NCI-H774 (cell line): ENCODE measurements at regions not wholly inside any gene's neighbourhood (a gene's known extent, or its start where the extent isn't known, plus 50 kb on each side); places are given as distances from the start of the nearest gene placed in this dataset.

Experiments used
- DNase-seq: peaks from one replicate; lab custom pipeline; 2025; lab: John Stamatoyannopoulos, UW

DNA sequence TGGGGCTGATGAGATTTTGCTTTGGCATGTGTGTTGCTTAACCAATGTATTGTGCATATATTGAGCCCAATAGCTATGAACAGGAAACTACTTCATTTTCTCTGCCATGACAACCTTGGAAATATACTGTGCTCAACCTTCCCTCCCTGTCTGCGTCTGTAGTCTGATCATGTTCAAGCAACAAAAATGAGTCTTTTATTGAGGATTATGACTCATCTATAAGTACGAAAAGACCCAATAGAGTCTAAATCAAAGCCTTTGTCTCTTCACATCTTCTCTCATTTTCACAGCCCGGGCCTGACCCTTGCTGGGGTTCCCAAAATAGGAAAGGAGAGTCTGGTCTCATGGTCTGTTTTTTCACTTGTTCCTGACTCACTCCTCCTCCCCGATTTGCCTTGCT, 158.2 kb downstream of the CAND1 start:
- no peak for DNase-seq

DNA sequence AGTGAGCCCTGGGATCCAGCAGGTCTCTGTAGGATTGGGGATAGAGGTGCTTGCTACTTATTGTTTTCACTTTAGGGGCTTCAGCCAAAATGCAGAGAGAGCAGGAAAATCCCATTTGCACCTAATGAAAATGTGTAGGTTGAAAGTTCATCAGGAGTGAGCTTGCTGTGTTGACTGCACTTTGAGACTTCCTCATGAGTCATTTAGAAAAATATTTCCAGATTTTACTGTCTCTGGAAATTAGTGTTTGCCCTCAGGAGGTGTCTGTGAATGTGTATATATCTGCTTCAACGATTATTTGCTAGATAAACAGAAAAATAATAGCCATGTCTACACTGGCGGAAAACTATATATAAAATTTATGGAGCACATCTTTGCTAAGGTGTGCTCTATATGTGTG, 159.3 kb downstream of the CAND1 start:
- DNase-seq: no peak

DNA sequence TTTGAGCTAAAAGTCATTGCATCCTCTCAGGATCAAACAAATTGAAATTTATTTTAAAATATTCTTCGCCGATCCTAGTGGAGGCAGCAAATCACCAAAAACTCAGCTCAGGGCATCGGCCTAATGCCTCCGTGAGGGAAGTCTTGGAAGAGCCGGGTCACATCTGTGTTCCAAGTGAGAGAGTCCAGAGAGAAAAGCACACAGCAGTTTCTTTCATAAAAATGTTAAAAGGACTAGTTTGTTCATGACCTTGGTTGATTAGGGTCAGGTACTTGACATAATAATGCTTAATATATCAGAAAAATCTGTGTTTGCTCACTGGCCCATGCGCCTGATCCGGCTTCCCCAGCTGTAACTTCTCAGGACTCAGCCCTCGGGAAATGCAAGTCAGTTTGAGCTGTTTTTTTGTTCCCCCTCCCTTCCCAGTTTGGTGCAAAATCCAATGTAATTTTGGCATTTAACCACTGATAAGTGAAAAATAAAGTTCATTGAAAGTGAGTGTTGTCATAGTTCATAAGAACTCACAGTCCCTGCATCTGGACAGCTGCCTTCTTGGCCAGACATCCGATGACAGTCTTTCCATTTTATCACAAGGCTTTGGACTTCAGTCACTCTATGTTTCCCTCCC, 161.7 kb downstream of the CAND1 start:
- DNase-seq: no peak

DNA sequence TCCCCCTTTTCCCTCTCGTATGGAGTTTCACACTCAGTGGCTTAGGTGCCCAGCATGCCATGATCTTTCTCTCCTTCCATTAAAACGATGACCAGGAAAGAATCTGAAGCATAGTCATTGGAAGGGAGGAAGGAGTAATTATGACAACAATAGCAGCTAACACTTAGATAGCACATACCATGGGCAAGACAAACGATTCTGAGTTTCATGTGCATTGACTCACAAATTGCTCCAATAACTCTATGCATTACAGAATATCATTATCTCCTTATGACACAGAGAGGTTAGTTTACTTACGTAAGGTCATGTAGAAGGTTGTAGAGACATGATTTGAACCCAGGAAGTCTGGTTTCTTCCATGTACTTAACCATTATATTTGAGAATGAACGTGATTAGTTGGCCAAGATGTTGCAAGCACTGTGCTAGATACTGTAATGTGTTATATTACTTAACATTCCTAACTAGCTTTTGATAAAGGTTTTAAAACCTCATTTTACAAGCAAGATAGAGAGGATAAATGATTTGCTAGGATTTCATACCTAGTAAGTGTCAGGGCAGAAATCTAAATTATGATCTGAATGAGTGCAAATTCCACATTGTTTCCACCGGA, 162.4 kb downstream of the CAND1 start:
- DNase-seq: no peak

DNA sequence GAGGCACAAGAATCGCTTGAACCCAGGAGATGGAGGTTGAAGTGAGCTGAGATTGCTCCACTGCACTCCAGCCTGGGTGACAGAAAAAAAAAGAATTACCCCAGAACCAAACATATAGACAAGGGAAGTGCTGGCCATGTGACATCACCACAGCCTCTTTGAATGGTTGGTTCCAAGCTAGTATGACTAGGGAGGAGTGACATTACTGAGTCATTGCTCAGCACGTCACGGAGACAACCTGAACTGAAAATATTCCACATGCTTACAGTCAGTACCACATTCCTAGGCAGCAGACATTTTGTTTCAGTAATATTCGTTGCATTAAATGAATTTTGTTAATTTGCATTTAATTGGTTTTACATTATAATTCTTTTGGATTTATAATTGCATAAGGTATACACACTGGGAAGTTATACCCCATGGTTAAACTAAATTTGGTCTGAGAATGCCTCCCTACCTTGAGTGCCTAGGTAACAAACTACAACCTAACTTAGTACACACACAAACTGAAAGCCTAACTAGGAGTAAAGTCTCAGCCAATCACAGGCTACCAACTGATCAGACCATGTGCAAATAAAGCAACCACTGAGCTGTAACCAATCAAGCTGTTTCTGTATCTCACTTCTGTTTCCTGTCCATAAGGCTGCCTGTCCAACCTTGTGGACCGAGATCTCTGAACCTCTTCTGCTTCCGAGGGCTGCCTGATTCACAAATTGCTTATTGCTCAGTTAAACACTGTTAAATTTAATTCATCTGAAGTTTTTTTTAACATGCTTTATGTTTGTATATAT, 164.4 kb downstream of the CAND1 start:
- DNase-seq: no peak

DNA sequence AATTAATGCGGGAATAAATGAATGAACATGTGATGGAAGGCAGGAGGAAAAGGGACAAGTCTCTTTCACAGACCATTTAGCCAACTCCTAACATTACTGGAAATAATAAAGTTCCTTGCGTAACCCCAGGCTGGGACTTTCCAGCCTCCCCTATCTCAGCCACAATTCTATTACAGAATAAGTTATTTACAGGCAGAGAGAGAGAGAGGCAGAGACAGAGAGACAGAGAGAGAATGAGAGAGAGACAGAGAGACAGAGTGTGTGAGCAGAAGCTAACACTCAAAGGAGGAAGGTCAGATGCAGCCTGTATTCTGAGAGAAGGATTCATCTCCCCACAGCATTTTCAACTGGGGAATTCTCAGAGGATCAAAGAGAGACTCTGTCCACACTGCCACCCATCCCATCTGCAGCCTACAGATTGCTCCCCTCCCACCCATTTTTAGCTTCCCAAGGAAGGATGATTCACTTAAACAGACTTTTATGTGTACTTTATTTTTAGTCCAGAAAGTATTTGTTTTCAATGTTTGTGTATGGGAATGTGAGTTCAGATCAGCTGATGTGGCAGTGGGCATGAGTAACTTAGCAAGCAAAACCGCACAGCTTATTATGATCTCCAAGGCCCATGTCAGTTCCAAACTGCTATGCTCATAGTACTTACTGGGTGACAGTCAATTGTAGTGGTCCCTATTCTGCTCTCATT, 165.7 kb downstream of the CAND1 start:
- no peak for DNase-seq

DNA sequence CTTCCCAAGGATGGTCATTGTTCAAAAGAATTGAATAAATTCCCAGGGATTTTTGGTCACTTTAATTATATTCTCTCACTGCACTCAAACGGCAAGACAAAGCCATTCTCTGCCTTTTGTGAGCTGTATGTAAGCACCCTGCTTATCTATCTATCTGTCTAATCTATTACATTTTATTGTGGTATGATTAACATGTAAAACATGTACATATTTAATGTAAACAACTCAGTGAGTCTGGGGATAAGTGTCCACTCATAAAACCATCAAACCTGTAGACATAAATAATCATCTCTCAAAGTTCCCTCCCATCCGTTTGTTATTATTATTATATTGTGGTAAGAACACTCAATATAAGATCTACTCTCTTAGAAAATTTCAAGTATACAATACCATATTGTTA, 167.1 kb downstream of the CAND1 start:
- DNase-seq: no peak

DNA sequence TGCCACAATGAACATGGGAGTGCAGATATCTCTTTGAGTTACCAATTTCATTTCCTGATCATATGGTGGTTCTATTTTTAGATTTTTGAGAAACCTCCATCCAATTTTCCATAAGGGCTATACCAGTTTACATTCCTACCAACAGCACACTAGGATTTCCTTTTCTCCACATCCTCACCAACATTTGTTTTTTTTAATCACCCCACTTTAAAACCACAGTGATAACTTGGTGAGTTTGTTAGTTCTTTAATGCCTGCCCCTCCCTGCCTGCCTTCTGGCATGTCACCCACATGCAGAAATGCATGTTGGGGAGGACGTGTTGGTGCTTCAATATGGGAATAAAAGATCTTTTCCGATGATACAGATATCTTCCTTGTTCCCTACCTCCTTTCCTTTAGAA, 167.9 kb downstream of the CAND1 start:
- no peak for DNase-seq

DNA sequence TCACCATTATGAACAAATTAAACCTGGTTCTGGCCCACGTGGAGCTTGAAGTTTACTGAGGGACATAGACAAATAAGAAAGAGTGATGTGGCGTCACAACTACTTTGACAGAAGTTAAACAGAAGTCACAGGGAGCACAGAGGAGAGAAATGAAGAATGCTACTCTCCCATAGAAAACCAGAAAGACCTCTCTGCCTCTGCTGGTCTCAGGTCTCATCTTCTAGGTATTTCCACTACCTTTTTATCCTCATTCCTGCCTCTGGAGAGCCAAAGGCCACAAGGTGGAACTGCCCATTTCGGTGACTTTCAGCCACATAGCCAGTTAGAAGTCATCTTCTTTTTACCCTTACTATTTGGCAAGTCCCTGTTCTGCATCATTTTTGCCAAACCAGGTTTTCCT, 170.5 kb downstream of the CAND1 start:
- no peak for DNase-seq

DNA sequence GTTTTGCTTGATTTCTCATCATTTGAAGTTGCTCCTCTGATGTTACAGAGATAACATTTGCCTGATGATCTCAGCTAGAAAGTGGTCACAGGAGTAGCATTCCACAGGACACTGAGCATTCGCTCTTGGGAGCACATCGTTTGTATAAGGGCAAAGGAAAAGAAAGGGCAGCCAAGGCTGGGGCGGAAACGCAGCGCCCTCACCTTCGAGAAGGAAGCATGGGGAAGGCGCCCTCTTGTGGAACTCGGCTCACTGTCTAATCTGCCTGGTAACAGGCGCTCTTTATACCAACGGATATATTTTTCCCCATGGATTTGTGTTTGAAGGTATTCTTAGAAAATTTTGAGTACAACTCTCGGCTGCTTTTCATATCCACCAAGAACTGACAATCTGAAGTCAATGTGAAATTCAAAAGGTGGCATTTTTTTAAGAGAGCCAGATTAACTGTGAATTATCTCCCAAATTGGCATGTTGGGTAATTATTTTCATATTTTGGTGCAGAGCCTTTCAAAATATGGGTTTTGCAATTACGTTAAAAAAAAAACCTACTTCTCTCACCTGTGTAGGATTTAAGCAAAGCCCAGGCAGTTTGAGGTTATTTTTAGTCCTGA, 172.7 kb downstream of the CAND1 start:
- peak; percentile 46 for DNase-seq

DNA sequence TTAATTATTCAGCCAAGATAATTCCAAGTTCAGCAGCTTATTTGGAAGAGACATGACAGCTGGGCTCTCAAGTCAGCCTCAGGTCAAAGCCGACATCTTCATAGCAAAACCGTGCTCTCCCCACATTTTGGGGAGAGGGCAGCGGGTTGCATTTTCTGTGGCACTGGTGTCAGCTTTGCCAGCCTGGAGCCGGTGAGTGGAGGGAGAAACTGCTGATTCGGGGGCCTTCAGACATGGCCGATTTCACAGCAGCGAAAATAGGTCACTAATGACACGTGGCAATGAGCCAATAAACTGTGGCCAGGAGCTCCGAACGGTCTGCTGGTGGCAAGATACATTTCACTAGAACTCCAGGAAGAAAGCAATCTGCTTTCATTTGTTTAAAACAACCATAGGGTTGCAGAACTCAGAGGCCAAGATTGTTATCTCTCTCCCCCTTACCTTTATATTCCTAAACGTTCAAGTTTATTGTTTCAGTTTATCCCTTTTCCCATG, 173.2 kb downstream of the CAND1 start:
- no peak for DNase-seq

DNA sequence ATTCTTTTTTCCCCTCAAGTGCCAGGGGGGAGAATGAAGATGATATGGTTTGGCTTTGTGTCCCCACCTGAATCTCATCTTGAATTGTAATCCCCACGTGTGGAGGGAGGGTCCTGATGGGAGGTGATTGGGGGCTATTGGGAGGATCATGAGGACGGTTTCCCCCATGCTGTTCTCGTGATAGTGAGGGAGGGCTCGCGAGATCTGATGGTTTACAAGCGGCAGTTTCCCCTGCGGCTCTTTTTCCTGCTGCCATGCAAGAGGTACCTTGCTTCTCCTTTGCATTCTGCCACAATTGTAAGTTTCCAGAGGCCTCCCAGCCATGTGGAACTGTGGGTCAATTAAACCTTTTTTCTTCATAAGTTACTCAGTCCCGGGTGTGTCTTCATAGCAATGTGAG, 173.7 kb downstream of the CAND1 start:
- no peak for DNase-seq

DNA sequence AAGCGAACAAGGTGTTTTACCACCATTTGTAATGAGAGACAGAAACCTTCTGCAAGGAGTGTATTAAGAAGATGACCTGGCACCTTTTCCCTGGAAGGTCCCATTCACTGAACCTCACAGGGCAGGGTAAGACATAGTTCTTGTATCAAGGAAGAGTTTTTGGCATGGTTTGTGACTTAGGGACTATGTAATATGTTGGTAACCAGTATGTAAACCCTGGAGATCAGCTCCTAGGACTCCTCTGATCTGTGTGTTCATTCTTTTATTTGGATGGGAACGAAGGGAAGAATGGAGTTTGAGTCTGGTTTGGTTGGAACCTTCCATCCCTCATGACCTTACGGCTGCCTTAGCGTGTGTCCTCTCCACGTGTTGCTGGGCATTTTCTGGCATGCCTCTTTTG, 175.4 kb downstream of the CAND1 start:
- DNase-seq: no peak

DNA sequence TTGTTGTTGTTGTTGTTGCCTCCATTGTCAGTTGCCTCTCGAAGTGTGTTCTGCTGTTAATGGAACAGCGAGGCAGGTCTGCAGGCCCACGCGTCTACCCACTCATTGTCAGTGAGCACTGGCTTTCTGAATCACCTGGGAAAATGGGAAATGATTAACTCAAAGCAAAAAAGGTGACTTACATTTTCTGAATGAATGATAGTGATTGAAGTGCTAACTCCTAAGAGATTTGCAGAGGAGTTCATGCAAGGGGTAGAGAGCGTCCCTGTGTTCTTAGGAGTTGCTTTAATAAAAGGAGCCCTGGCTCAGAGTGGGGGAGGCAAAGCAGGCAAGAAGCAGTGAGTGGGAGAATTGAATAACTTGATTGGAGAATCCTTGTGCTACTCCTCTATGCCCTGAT, 177.6 kb downstream of the CAND1 start:
- DNase-seq: no peak

DNA sequence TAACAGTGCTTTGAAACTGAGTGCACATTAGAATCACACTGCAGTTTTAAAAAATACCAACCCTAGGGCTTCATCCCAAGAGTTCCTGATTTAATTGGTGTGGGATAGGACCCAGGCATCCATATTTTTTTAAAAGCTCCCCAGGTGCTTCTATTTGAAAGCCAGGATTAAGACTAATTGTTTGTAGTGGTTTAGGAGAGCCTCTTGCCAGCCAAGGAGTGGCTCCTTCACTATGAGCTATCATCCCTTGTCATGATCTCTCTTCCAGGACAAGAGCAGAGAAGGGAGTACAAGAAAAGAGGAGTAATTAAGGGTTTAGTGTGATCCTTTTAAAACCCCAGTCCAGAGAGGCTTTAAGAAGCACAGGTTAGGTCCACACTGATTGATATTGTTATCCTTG, 178.0 kb downstream of the CAND1 start:
- DNase-seq: no peak

DNA sequence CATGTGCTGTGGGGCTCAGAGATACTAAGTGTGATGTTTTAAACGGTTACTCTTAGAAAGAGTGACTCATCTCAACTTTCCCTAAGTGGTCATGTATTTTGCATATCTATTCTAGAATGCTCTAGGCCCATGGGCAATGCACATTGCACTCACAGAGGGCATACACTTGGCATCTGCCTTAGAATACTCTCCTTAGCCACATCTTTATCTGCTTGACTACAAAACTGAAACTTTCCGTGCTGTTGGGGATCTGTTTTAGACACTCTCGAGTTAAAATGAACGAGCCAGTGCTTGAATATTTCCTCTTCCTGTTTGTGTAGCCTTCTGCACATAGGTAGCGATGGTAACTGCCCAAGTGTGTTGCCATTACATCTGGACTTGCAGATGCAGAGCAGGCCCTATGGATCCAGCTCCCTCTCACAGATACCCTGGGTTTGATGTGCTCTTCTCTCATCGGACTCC, 180.5 kb downstream of the CAND1 start:
- no peak for DNase-seq

DNA sequence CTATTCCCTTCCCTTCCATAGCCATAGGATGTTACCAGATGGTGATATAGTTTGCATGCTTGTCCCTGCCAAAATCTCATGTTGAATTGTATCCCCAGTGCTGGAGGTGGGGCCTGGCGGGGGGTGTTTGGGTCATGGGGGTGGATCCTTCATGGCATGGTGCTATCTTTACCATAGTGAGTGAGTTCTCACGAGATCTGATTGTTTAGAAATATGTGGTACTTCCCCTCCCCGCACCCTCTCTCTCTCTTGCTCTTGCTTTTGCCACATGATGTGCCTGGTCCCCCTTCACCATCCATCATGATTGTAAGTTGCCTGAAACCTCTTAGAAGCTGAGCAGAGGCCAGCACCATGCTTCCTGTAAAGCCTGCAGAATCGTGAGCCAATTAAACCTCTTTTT, 181.3 kb downstream of the CAND1 start:
- DNase-seq: no peak

DNA sequence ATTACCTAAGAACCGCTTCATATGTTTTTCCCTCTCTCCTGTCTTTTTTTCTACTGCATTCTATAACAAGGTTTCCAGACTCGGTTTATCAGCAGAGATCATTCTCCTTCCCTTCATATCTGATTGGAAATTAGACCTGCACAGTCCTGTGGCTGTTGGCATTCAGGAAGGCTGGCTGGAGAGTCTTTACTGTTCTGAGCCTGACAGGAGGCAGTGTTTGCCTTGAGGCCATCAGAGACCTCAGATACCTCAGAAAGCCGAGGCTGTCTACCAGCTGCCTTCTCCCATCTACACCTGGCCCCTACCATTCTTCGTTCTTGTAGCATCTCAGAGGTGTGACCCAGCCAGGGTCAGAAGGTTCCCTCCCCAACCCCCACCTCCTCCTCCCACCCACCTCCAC, 182.0 kb downstream of the CAND1 start:
- DNase-seq: no peak

DNA sequence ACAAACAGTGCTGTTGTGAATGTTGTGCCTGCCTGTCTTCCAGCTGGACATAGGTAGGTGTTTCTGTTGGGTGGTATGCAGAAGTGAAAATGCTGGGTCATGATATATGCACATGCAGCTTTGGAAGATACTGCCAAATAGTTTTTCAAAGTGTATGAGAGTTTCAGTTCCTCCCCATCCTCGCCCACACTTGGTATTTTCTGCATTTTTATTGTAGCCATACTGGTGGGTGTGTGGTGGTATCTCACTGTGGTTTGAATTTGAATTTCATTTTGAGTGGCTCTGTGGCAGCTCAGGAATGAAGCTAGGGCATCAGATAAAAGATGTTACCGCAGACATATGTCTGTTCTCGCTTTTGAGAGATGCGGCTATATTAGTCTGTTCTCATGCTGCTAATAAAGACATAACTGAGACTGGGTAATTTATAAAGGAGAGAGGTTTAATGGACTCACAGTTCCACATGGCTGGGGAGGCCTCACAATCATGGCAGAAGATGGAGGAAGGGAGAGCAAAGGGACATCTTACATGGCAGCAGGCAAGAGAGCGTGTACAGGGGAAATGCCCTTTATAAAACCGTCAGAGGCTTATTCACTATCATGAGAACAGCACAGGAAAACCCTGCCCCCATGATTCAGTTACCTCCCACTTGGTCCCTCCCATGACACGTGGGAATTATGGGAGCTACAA, 183.1 kb downstream of the CAND1 start:
- DNase-seq: no peak

DNA sequence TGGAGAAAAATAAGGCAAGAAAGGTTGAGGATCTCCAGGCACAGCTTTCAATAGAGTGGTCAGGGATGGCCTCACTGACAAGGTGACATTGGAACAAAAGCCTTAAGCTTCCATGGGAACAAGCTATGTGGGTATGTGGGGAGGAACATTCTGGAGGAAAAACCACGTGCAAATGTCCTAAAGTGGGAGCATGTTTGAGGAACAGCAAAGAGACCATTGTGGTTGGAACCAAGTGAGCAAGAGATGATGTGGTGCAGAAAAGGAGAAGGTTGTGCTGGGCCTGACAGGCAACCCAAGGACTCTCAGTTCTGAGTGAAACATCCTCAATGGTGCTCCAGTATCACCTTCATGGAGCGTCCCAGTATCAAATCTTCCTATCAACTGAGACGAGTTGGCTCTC, 184.0 kb downstream of the CAND1 start:
- no peak for DNase-seq

DNA sequence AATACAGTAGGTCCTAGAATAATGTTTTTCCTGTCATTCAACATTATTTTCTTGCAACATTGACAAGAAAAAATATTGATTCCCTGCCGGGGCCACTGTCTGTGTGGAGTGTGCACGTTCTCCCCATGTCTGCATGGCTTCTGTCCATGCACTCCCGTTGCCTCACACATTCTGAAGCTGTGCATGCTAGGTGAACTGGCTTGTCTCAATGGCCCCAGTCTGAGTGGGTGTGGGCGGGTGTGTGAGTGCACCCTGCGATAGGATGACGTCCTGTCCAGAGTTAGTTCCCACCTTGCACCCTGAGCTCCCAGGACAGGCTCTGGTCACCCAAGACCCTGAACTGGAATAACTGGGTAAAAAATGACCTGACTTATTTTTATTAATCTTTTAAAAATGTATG, 186.1 kb downstream of the CAND1 start:
- DNase-seq: no peak
